Fibroblast of skin of left quadriceps (primary cell): ENCODE measurements at regions not wholly inside any gene's neighbourhood (a gene's known extent, or its start where the extent isn't known, plus 50 kb on each side); places are given as distances from the start of the nearest gene placed in this dataset.

Experiments used
- DNase-seq, 2 experiments: peaks; one replicate each; pipeline ENCODE4 v3.0.0-alpha.2; 2013; ENCODE audit warnings: low read depth in 2 of 2

GRCh38 chr9:86795823-86796553 is 151.3 kb downstream of the GAS1 start:
- DNase-seq = peak; percentile 96

- DNase-seq = no peak
These were observed 152.3 kb downstream of the GAS1 start for GRCh38 chr9:86795047-86795442.

GRCh38 chr9:86794391-86795046 is 152.8 kb downstream of the GAS1 start:
- DNase-seq = peak; percentile 94 to 95

- DNase-seq = no peak
These were observed 155.2 kb downstream of the GAS1 start for GRCh38 chr9:86792136-86792535.

- no peak for DNase-seq
These were observed 156.5 kb downstream of the GAS1 start for GRCh38 chr9:86790805-86791204.

GRCh38 chr9:86788456-86788855 is 158.8 kb downstream of the GAS1 start:
- peak; percentile 66 to 70 for DNase-seq

- DNase-seq = peak; percentile 85 to 89
These were observed 163.4 kb downstream of the GAS1 start for GRCh38 chr9:86783884-86784283.

GRCh38 chr9:86782831-86783230 is 164.5 kb downstream of the GAS1 start:
- DNase-seq = no peak

- DNase-seq = no peak
These were observed 168.5 kb downstream of the GAS1 start for GRCh38 chr9:86778761-86779160.

- DNase-seq = no peak
These were observed 171.6 kb downstream of the GAS1 start for GRCh38 chr9:86775718-86776117.

GRCh38 chr9:86774116-86774515 is 173.2 kb downstream of the GAS1 start:
- no peak for DNase-seq

GRCh38 chr9:86773422-86773945 is 173.8 kb downstream of the GAS1 start:
- no peak for DNase-seq

- peak; percentile 81 to 83 for DNase-seq
These were observed 174.7 kb downstream of the GAS1 start for GRCh38 chr9:86772635-86772993.

- no peak for DNase-seq
These were observed 175.2 kb downstream of the GAS1 start for GRCh38 chr9:86771941-86772634.

- DNase-seq = no peak
These were observed 175.9 kb downstream of the GAS1 start for GRCh38 chr9:86771420-86771819.

GRCh38 chr9:86768709-86769108 is 178.6 kb downstream of the GAS1 start:
- no peak for DNase-seq

GRCh38 chr9:86768020-86768419 is 179.3 kb downstream of the GAS1 start:
- no peak for DNase-seq

- DNase-seq = no peak
These were observed 179.9 kb downstream of the GAS1 start for GRCh38 chr9:86767373-86767772.

GRCh38 chr9:86766912-86767311 is 180.4 kb downstream of the GAS1 start:
- peak; percentile 62 to 72 for DNase-seq

- DNase-seq = no peak
These were observed 180.8 kb downstream of the GAS1 start for GRCh38 chr9:86766511-86766910.

GRCh38 chr9:86765746-86766430 is 181.4 kb downstream of the GAS1 start:
- no peak for DNase-seq
